ENCODE measurements at regions not wholly inside any gene's neighbourhood (a gene's known extent, or its start where the extent isn't known, plus 50 kb on each side); places are given as distances from the start of the nearest gene placed in this dataset.

DNA sequence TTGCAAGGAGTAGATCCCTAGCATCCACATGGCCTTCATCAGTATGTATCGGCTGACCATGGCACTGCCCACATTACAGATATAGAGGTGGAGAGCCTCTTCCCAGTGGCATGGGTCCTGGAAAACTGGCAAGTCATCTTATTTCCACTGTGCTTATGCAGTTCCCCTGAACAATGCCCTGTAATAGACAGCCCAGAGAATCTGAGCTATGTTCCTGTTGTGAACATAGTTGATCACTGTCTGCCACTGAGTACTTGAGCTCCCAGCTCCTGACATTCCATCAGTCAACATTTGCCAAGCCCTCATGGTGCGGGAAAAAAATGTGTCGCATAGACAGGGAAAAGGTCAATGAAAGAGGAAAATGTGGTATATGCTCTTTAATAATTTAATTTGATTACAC, 861.9 kb downstream of the CDY2B start:
- POLR2A ChIA-PET: no interaction called here
- Histone ChIP-seq H3K79me2 (ENCODE audit: insufficient read depth, low read length) (no peaks in the 10 kb centered on the region), H3K9me2 (ENCODE audit: insufficient read depth) (no peaks in the 10 kb centered on the region), H3K9me3 (ENCODE audit: control insufficient read depth in 1 of 2, insufficient read depth in 1 of 2, low read depth in 1 of 2, low read length in 2 of 2) (no peaks in the 10 kb centered on the region), H3K9ac (ENCODE audit: low read length) (no peak overlapping the region), H3K27ac (ENCODE audit: low read depth, low read length) (no peak overlapping the region), H3K36me3 (ENCODE audit: control insufficient read depth in 1 of 2, insufficient read depth in 2 of 2, low read length in 2 of 2) (no peaks in the 10 kb centered on the region), H2AFZ (ENCODE audit: low read depth, low read length, poor library complexity, severe bottlenecking) (no peak overlapping the region), H4K20me1 (ENCODE audit: insufficient read depth) (no peaks in the 10 kb centered on the region), H3K4me3 (replicated peaks in 1 of 2; ENCODE audit: low read depth in 1 of 2, low read length in 2 of 2) (no peak overlapping the region), H3K27me3 (ENCODE audit: insufficient read depth, low read length) (no peaks in the 10 kb centered on the region), H3K4me1 (ENCODE audit: control insufficient read depth in 1 of 2, insufficient read depth in 2 of 2, low read length in 2 of 2) (no peaks in the 10 kb centered on the region), H3K4me2 (ENCODE audit: low read length) (no peak overlapping the region)
- BruUV-seq (replicated peaks): no TSS peak
- CTCF ChIA-PET: no interaction called here
- RAD21 ChIA-PET (ENCODE audit: low non-redundant PET in 1 of 2, low total read pairs in 2 of 2, uncharacterized antibody in 2 of 2, unreplicated experiment in 2 of 2): no interaction called here
- DNase-seq (ENCODE audit: low read depth, low spot score) (no peak), ATAC-seq (no peak)
- intact Hi-C loops (cut with micrococcal nuclease): no loop called here
- TF ChIP-seq CBX3 (IDR thresholded peaks at IDR 0.05; ENCODE audit: low read depth) (no peak), EGR1 (IDR thresholded peaks at IDR 0.05; ENCODE audit: low read depth) (no peak), POLR2AphosphoS5 (IDR thresholded peaks at IDR 0.05; ENCODE audit: low read depth, low read length) (no peak), POLR2A (IDR thresholded peaks at IDR 0.05; ENCODE audit: borderline replicate concordance, extremely low read depth, insufficient read depth, insufficient read length) (no peak), ELF1 (IDR thresholded peaks at IDR 0.05; ENCODE audit: borderline replicate concordance, low read depth) (no peak), MAX (IDR thresholded peaks at IDR 0.05) (no peak), JUND (IDR thresholded peaks at IDR 0.05) (no peak), FOSL1 (IDR thresholded peaks at IDR 0.05; ENCODE audit: low read depth) (no peak), EZH2 (IDR thresholded peaks at IDR 0.05) (no peak), SP1 (IDR thresholded peaks at IDR 0.05; ENCODE audit: low read depth) (no peak), ZBTB33 (IDR thresholded peaks at IDR 0.05; ENCODE audit: extremely low read depth, insufficient replicate concordance, low read length) (no peak), SIN3A (IDR thresholded peaks at IDR 0.05; ENCODE audit: low read depth) (no peak), SRF (IDR thresholded peaks at IDR 0.05; ENCODE audit: low read depth) (no peak), CEBPB (IDR thresholded peaks at IDR 0.05; ENCODE audit: low read depth) (no peak)
- TF ChIP-seq, protein P1, sequence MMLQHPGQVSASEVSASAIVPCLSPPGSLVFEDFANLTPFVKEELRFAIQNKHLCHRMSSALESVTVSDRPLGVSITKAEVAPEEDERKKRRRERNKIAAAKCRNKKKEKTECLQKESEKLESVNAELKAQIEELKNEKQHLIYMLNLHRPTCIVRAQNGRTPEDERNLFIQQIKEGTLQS (IDR thresholded peaks at IDR 0.05): no peak
